ENCODE measurements at regions not wholly inside any gene's neighbourhood (a gene's known extent, or its start where the extent isn't known, plus 50 kb on each side); places are given as distances from the start of the nearest gene placed in this dataset.

DNA sequence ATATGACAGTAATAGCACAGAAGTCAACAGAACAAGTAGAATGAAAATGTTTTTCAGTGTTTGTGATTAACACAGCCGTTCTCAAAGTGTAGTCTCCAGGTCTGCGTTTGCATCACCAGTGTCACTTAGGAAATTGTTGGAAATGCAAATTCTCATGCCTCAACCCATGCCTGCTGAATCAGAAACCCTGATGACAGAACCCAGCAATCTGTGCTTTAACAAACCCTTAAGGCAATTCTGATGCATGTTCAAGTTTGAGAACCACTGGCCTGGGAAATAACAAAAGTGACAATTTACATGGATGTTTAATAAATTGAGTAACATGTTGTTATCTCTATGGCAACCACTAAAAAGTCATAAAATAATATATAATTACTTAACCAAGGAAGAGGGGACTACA, 103.1 kb upstream of the ATP11B start:
- no peak overlapping the region for H2BK120ac ChIP-seq (ENCODE audit: low read depth, low read length)
- no peaks in the 10 kb centered on the region for H3K4me1 ChIP-seq (ENCODE audit: control insufficient read depth, insufficient read depth, low read depth, low read length)
- no peak overlapping the region for H3K9ac ChIP-seq (ENCODE audit: low read length)
- DNase-seq: peak; percentile 8
- no peak overlapping the region for H4K8ac ChIP-seq (ENCODE audit: low read length)
- H4K91ac ChIP-seq (ENCODE audit: low read length): no peak overlapping the region
- H3K27me3 ChIP-seq (ENCODE audit: control insufficient read depth in 1 of 2, insufficient read depth in 1 of 2, low read length in 2 of 2): peaks cover 2 to 19% of the 10 kb centered on the region in 2 experiments
- no peak overlapping the region for H2BK15ac ChIP-seq (ENCODE audit: low read depth, poor library complexity, severe bottlenecking)
- H3K27ac ChIP-seq (ENCODE audit: low read length, poor library complexity, severe bottlenecking): no peak overlapping the region
- no peak overlapping the region for H3K4me3 ChIP-seq (ENCODE audit: insufficient read depth in 1 of 2, low read depth in 1 of 2, low read length in 2 of 2)
- H3K79me1 ChIP-seq (replicated peaks; ENCODE audit: low read length, poor library complexity, severe bottlenecking): no peaks in the 10 kb centered on the region
- no peak overlapping the region for H3K18ac ChIP-seq (ENCODE audit: low read depth in 1 of 2, low read length in 2 of 2)
- H3K4me2 ChIP-seq (ENCODE audit: low read length, poor library complexity, severe bottlenecking): no peak overlapping the region
- H3K23ac ChIP-seq (ENCODE audit: low read length in 2 of 2): no peak overlapping the region
- H2AFZ ChIP-seq (ENCODE audit: low read depth, low read length): no peak overlapping the region
- H3K36me3 ChIP-seq (ENCODE audit: control insufficient read depth in 1 of 2, insufficient read depth in 2 of 2, low read depth in 1 of 2, low read length in 2 of 2): no peaks in the 10 kb centered on the region
- H3K4ac ChIP-seq (ENCODE audit: low read depth in 1 of 2, low read length in 2 of 2): no peak overlapping the region
- H2AK5ac ChIP-seq (ENCODE audit: low read length, severe bottlenecking): no peak overlapping the region
- WGBS: 88% methylated on average over 2 of the region's 2 CpGs
- no peak overlapping the region for H2BK5ac ChIP-seq (ENCODE audit: low read depth, low read length, poor library complexity, severe bottlenecking)
- no peak overlapping the region for H2BK12ac ChIP-seq (ENCODE audit: low read length in 2 of 2)
- no peak overlapping the region for H3K14ac ChIP-seq (ENCODE audit: low read length in 2 of 2)
- no peaks in the 10 kb centered on the region for H3K9me3 ChIP-seq (ENCODE audit: control insufficient read depth, low read length)

DNA sequence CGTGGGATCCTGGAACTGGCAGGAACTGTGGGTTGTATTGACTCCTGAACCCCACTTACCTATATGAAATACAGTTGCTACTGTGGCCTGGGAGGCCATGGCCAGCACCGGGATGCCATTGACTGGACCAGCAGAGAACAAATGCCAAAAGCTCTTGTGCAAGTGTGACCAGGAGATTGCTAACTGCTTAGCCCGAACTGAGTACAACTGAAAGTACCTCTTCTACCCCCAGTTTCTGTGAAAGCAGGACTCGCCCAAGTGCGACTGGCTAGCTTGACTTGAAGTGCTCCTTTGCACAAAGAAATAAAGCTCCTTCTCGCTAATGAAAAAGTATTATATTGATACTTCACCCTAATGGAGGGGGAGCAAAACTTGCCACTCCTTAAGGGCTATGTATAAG, 101.3 kb upstream of the ATP11B start:
- no peak overlapping the region for H3K4me3 ChIP-seq (ENCODE audit: insufficient read depth in 1 of 2, low read depth in 1 of 2, low read length in 2 of 2)
- H2AFZ ChIP-seq (ENCODE audit: low read depth, low read length): no peak overlapping the region
- WGBS: 94% methylated on average over 3 of the region's 6 CpGs
- H3K9ac ChIP-seq (ENCODE audit: low read length): no peak overlapping the region
- no peaks in the 10 kb centered on the region for H3K9me3 ChIP-seq (ENCODE audit: control insufficient read depth, low read length)
- H2BK5ac ChIP-seq (ENCODE audit: low read depth, low read length, poor library complexity, severe bottlenecking): no peak overlapping the region
- no peak overlapping the region for H3K4me2 ChIP-seq (ENCODE audit: low read length, poor library complexity, severe bottlenecking)
- no peak overlapping the region for H3K4ac ChIP-seq (ENCODE audit: low read depth in 1 of 2, low read length in 2 of 2)
- no peaks in the 10 kb centered on the region for H3K79me1 ChIP-seq (replicated peaks; ENCODE audit: low read length, poor library complexity, severe bottlenecking)
- H3K18ac ChIP-seq (ENCODE audit: low read depth in 1 of 2, low read length in 2 of 2): no peak overlapping the region
- DNase-seq: no peak
- no peak overlapping the region for H2BK12ac ChIP-seq (ENCODE audit: low read length in 2 of 2)
- H3K23ac ChIP-seq (ENCODE audit: low read length in 2 of 2): no peak overlapping the region
- no peak overlapping the region for H3K27ac ChIP-seq (ENCODE audit: low read length, poor library complexity, severe bottlenecking)
- H2BK120ac ChIP-seq (ENCODE audit: low read depth, low read length): no peak overlapping the region
- H3K4me1 ChIP-seq (ENCODE audit: control insufficient read depth, insufficient read depth, low read depth, low read length): no peaks in the 10 kb centered on the region
- no peak overlapping the region for H2BK15ac ChIP-seq (ENCODE audit: low read depth, poor library complexity, severe bottlenecking)
- H2AK5ac ChIP-seq (ENCODE audit: low read length, severe bottlenecking): no peak overlapping the region
- no peak overlapping the region for H4K8ac ChIP-seq (ENCODE audit: low read length)
- peaks cover 0 to 3% of the 10 kb centered on the region in 2 experiments for H3K27me3 ChIP-seq (ENCODE audit: control insufficient read depth in 1 of 2, insufficient read depth in 1 of 2, low read length in 2 of 2)
- no peak overlapping the region for H4K91ac ChIP-seq (ENCODE audit: low read length)
- no peak overlapping the region for H3K14ac ChIP-seq (ENCODE audit: low read length in 2 of 2)
- no peaks in the 10 kb centered on the region for H3K36me3 ChIP-seq (ENCODE audit: control insufficient read depth in 1 of 2, insufficient read depth in 2 of 2, low read depth in 1 of 2, low read length in 2 of 2)

DNA sequence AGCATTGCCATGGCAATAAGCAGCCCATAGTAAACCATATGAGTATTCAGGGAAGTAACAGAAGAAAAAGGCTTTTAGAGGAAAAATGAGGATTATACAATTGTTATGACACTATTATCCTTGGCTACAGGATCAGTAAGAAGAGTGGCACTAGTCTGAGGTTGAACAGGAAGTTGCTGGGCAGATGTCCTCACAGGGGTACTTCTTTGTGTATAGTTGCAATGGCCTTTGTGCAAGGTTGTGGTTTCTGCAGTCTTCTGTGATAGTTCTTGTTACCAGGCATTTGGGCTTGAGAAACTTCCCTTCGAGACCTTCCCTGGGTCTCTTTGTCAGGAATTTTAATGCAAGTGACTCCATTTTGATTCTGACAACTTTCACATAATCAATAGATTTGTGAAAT, 100.6 kb upstream of the ATP11B start:
- Histone ChIP-seq H2BK5ac (ENCODE audit: low read depth, low read length, poor library complexity, severe bottlenecking) (no peak overlapping the region), H3K4me3 (ENCODE audit: insufficient read depth in 1 of 2, low read depth in 1 of 2, low read length in 2 of 2) (no peak overlapping the region), H3K4me2 (ENCODE audit: low read length, poor library complexity, severe bottlenecking) (no peak overlapping the region), H3K79me1 (replicated peaks; ENCODE audit: low read length, poor library complexity, severe bottlenecking) (no peaks in the 10 kb centered on the region), H2BK12ac (ENCODE audit: low read length in 2 of 2) (no peak overlapping the region), H2AFZ (ENCODE audit: low read depth, low read length) (no peak overlapping the region), H3K14ac (ENCODE audit: low read length in 2 of 2) (no peak overlapping the region), H4K91ac (ENCODE audit: low read length) (no peak overlapping the region), H3K27ac (ENCODE audit: low read length, poor library complexity, severe bottlenecking) (no peak overlapping the region), H3K23ac (ENCODE audit: low read length in 2 of 2) (no peak overlapping the region), H2AK5ac (ENCODE audit: low read length, severe bottlenecking) (no peak overlapping the region), H3K27me3 (ENCODE audit: control insufficient read depth in 1 of 2, insufficient read depth in 1 of 2, low read length in 2 of 2) (peaks cover 0 to under 1% of the 10 kb centered on the region in 2 experiments), H4K8ac (ENCODE audit: low read length) (no peak overlapping the region), H2BK120ac (ENCODE audit: low read depth, low read length) (no peak overlapping the region), H3K36me3 (ENCODE audit: control insufficient read depth in 1 of 2, insufficient read depth in 2 of 2, low read depth in 1 of 2, low read length in 2 of 2) (no peaks in the 10 kb centered on the region), H3K4ac (ENCODE audit: low read depth in 1 of 2, low read length in 2 of 2) (no peak overlapping the region), H3K9me3 (ENCODE audit: control insufficient read depth, low read length) (no peaks in the 10 kb centered on the region), H3K4me1 (ENCODE audit: control insufficient read depth, insufficient read depth, low read depth, low read length) (no peaks in the 10 kb centered on the region), H3K18ac (ENCODE audit: low read depth in 1 of 2, low read length in 2 of 2) (no peak overlapping the region), H3K9ac (ENCODE audit: low read length) (no peak overlapping the region), H2BK15ac (ENCODE audit: low read depth, poor library complexity, severe bottlenecking) (no peak overlapping the region)
- WGBS: no CpG with 5 or more reads among the region's 1 CpG
- DNase-seq: peak; percentile 11

DNA sequence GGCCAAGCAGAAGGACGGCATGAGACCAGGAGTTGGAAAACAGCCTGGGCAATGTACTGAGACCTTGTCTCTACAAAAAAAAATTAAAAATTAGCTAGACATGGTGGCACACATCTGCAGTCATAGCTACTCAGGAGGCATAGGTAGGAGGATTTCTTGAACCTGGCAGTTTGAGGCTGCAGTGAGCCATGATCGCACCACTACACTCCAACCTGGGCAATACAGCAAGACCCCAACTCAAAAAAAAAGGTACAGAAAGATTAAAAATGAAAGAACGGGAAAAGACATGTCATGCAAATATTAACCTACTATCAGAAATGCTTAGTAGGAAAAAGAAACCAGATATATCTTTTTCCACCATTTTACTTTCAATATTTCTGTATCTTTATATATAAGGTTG, 99.6 kb upstream of the ATP11B start:
- no peak overlapping the region for H4K91ac ChIP-seq (ENCODE audit: low read length)
- no peak for DNase-seq
- no peak overlapping the region for H2BK12ac ChIP-seq (ENCODE audit: low read length in 2 of 2)
- no peak overlapping the region for H3K14ac ChIP-seq (ENCODE audit: low read length in 2 of 2)
- H3K9me3 ChIP-seq (ENCODE audit: control insufficient read depth, low read length): no peaks in the 10 kb centered on the region
- no peak overlapping the region for H3K4me3 ChIP-seq (ENCODE audit: insufficient read depth in 1 of 2, low read depth in 1 of 2, low read length in 2 of 2)
- no peaks in the 10 kb centered on the region for H3K79me1 ChIP-seq (replicated peaks; ENCODE audit: low read length, poor library complexity, severe bottlenecking)
- no peak overlapping the region for H2BK120ac ChIP-seq (ENCODE audit: low read depth, low read length)
- H2BK15ac ChIP-seq (ENCODE audit: low read depth, poor library complexity, severe bottlenecking): no peak overlapping the region
- H3K4ac ChIP-seq (ENCODE audit: low read depth in 1 of 2, low read length in 2 of 2): no peak overlapping the region
- H3K4me2 ChIP-seq (ENCODE audit: low read length, poor library complexity, severe bottlenecking): no peak overlapping the region
- H2BK5ac ChIP-seq (ENCODE audit: low read depth, low read length, poor library complexity, severe bottlenecking): no peak overlapping the region
- H3K18ac ChIP-seq (ENCODE audit: low read depth in 1 of 2, low read length in 2 of 2): no peak overlapping the region
- no peak overlapping the region for H2AFZ ChIP-seq (ENCODE audit: low read depth, low read length)
- H3K27ac ChIP-seq (ENCODE audit: low read length, poor library complexity, severe bottlenecking): no peak overlapping the region
- H4K8ac ChIP-seq (ENCODE audit: low read length): no peak overlapping the region
- no peaks in the 10 kb centered on the region for H3K27me3 ChIP-seq (ENCODE audit: control insufficient read depth in 1 of 2, insufficient read depth in 1 of 2, low read length in 2 of 2)
- 100% methylated on average over 1 of the region's 3 CpGs for WGBS
- no peak overlapping the region for H3K9ac ChIP-seq (ENCODE audit: low read length)
- no peak overlapping the region for H2AK5ac ChIP-seq (ENCODE audit: low read length, severe bottlenecking)
- H3K4me1 ChIP-seq (ENCODE audit: control insufficient read depth, insufficient read depth, low read depth, low read length): no peaks in the 10 kb centered on the region
- H3K36me3 ChIP-seq (ENCODE audit: control insufficient read depth in 1 of 2, insufficient read depth in 2 of 2, low read depth in 1 of 2, low read length in 2 of 2): no peaks in the 10 kb centered on the region
- no peak overlapping the region for H3K23ac ChIP-seq (ENCODE audit: low read length in 2 of 2)
